Large intestine (tissue), 3 donors: ENCODE measurements at regions not wholly inside any gene's neighbourhood (a gene's known extent, or its start where the extent isn't known, plus 50 kb on each side); places are given as distances from the start of the nearest gene placed in this dataset.
A peak's percentile ranks its signal among the peaks of the same experiment; 100 is the strongest.

Experiments
- DNase-seq, 2 donors: peaks; one replicate each; pipeline versions ENCODE4 v3.0.0 to v3.0.0-alpha.2; 2013
- H3K27ac ChIP-seq: one replicate; pipeline ENCODE4 v1.5.1; 2013; ENCODE audit warnings: low read length
- H3K27me3 ChIP-seq: 2 replicates; pipeline ENCODE4 v1.6.1; 2013; ENCODE audit warnings: low read length; ENCODE audit not compliant: control insufficient read depth, insufficient read depth
- H3K36me3 ChIP-seq: 2 replicates; pipeline ENCODE4 v1.6.1; 2013; ENCODE audit warnings: low read length; ENCODE audit not compliant: control insufficient read depth, insufficient read depth
- H3K4me1 ChIP-seq: one replicate; pipeline ENCODE4 v1.6.1; 2013; ENCODE audit warnings: low read length; ENCODE audit not compliant: control insufficient read depth, insufficient read depth
- H3K4me3 ChIP-seq: one replicate; pipeline ENCODE4 v1.5.1; 2013; ENCODE audit warnings: low read length
- H3K9me3 ChIP-seq: one replicate; pipeline ENCODE4 v1.6.1; 2013; ENCODE audit warnings: mild to moderate bottlenecking, low read depth, low read length, moderate library complexity; ENCODE audit not compliant: control insufficient read depth
- WGBS: methylation state at CpG from one replicate; pipeline ENCODE4 v1.1.5; 2013; ENCODE audit warnings: low lambda C conversion rate; ENCODE audit not compliant: insufficient coverage; 5-methylcytosine and 5-hydroxymethylcytosine counted together

- WGBS: 100% methylated on average over 1 of the region's 6 CpGs
- H3K27me3 ChIP-seq: no peaks in the 10 kb centered on the region
- DNase-seq: no peak
- H3K9me3 ChIP-seq: peaks cover 5% of the 10 kb centered on the region
- H3K27ac ChIP-seq: no peak overlapping the region
- H3K36me3 ChIP-seq: no peaks in the 10 kb centered on the region
- no peak overlapping the region for H3K4me3 ChIP-seq
- no peaks in the 10 kb centered on the region for H3K4me1 ChIP-seq
Observed at GRCh38 chr2:139864821-139865302, 1084.7 kb upstream of the NXPH2 start.

- Histone ChIP-seq H3K36me3 (no peaks in the 10 kb centered on the region), H3K9me3 (no peaks in the 10 kb centered on the region), H3K27ac (no peak overlapping the region), H3K27me3 (no peaks in the 10 kb centered on the region), H3K4me1 (no peaks in the 10 kb centered on the region), H3K4me3 (no peak overlapping the region)
- no peak for DNase-seq
- whole genome bisulfite sequencing: 100% methylated on average over 1 of the region's 3 CpGs
Observed at GRCh38 chr2:139854769-139855483, 1074.7 kb upstream of the NXPH2 start.

- WGBS: no CpG with 5 or more reads among the region's 1 CpG
- H3K27me3 ChIP-seq: no peaks in the 10 kb centered on the region
- no peak for DNase-seq
- H3K4me1 ChIP-seq: no peaks in the 10 kb centered on the region
- H3K9me3 ChIP-seq: no peaks in the 10 kb centered on the region
- H3K4me3 ChIP-seq: no peak overlapping the region
- H3K36me3 ChIP-seq: no peaks in the 10 kb centered on the region
- no peak overlapping the region for H3K27ac ChIP-seq
Observed at GRCh38 chr2:139850254-139850890, 1070.2 kb upstream of the NXPH2 start.

DNA sequence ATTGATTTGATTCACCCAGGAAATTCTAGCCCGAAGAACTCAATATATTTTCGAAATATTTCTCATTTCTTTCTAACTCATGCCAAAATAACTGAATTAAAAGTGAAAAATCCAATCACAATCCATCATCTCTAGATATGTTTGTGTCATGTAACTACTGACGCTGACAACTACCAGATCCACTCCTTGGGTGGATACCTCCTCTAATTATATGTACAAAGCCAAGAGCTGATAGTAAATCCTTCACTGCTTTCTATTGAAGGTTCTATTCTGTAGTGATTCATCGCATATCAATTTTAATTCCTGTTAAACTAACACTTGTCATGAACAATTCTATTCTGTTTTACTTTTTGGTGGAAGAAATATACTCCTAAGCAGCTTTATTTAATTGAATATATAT lies 1056.6 kb upstream of the NXPH2 start:
- 96% methylated on average over 3 of the region's 4 CpGs for WGBS
- no peak overlapping the region for H3K4me3 ChIP-seq
- no peak for DNase-seq
- no peaks in the 10 kb centered on the region for H3K36me3 ChIP-seq
- no peak overlapping the region for H3K27ac ChIP-seq
- no peaks in the 10 kb centered on the region for H3K9me3 ChIP-seq
- H3K27me3 ChIP-seq: no peaks in the 10 kb centered on the region
- H3K4me1 ChIP-seq: no peaks in the 10 kb centered on the region

- H3K4me1 ChIP-seq: no peaks in the 10 kb centered on the region
- no peaks in the 10 kb centered on the region for H3K27me3 ChIP-seq
- no peak overlapping the region for H3K4me3 ChIP-seq
- no peak for DNase-seq
- 40% methylated on average over 1 of the region's 2 CpGs for WGBS
- no peaks in the 10 kb centered on the region for H3K9me3 ChIP-seq
- no peak overlapping the region for H3K27ac ChIP-seq
- H3K36me3 ChIP-seq: no peaks in the 10 kb centered on the region
Observed at GRCh38 chr2:139835101-139835500, 1054.9 kb upstream of the NXPH2 start.

GRCh38 chr2:139828011-139828410 lies 1047.8 kb upstream of the NXPH2 start:
- H3K27me3 ChIP-seq: no peaks in the 10 kb centered on the region
- WGBS: no CpG with 5 or more reads among the region's 3 CpGs
- no peaks in the 10 kb centered on the region for H3K36me3 ChIP-seq
- no peaks in the 10 kb centered on the region for H3K9me3 ChIP-seq
- no peak for DNase-seq
- no peaks in the 10 kb centered on the region for H3K4me1 ChIP-seq
- no peak overlapping the region for H3K4me3 ChIP-seq
- no peak overlapping the region for H3K27ac ChIP-seq

GRCh38 chr2:139825726-139826125 lies 1045.5 kb upstream of the NXPH2 start:
- Histone ChIP-seq H3K4me1 (no peaks in the 10 kb centered on the region), H3K27me3 (no peaks in the 10 kb centered on the region), H3K4me3 (no peak overlapping the region), H3K9me3 (no peaks in the 10 kb centered on the region), H3K36me3 (no peaks in the 10 kb centered on the region), H3K27ac (no peak overlapping the region)
- peak in 1 of 2 donors; percentile 1 for DNase-seq
- no CpG with 5 or more reads among the region's 1 CpG for WGBS

GRCh38 chr2:139819273-139819796 lies 1039.1 kb upstream of the NXPH2 start:
- H3K27me3 ChIP-seq: no peaks in the 10 kb centered on the region
- H3K27ac ChIP-seq: no peak overlapping the region
- H3K4me1 ChIP-seq: no peaks in the 10 kb centered on the region
- WGBS: no CpG with 5 or more reads among the region's 2 CpGs
- H3K36me3 ChIP-seq: no peaks in the 10 kb centered on the region
- no peaks in the 10 kb centered on the region for H3K9me3 ChIP-seq
- no peak for DNase-seq
- no peak overlapping the region for H3K4me3 ChIP-seq

GRCh38 chr2:139814458-139814857 lies 1034.3 kb upstream of the NXPH2 start:
- no peaks in the 10 kb centered on the region for H3K36me3 ChIP-seq
- no CpG with 5 or more reads among the region's 2 CpGs for WGBS

DNA sequence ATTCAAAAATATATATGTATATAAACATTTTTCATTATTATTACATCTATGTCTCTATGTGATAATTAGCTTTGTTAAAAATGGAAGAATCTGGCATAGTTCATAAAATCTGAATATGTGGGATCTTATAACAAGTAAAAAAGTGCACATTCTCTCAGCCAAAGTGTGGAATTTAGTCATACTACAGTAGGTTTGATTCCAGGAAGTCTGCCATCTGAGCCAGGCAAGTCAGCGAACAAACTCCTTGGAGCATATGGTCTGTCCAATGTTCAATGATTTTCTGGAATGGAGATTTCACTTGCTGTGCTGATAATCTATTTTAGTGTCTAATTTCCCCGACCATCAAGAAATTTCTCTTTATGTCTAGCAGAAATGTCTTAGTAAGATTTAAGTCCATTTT lies 1033.2 kb upstream of the NXPH2 start:
- 80% methylated on average over 1 of the region's 2 CpGs for WGBS
- Histone ChIP-seq H3K4me3 (no peak overlapping the region), H3K27ac (no peak overlapping the region), H3K27me3 (no peaks in the 10 kb centered on the region), H3K9me3 (no peaks in the 10 kb centered on the region), H3K36me3 (no peaks in the 10 kb centered on the region), H3K4me1 (no peaks in the 10 kb centered on the region)
- DNase-seq: no peak

More at GRCh38 chr2:139814458-139814857, 1034.3 kb upstream of the NXPH2 start:
- Histone ChIP-seq H3K4me3 (no peak overlapping the region), H3K4me1 (no peaks in the 10 kb centered on the region), H3K9me3 (no peaks in the 10 kb centered on the region), H3K27ac (no peak overlapping the region), H3K27me3 (no peaks in the 10 kb centered on the region)
- no peak for DNase-seq
